ENCODE measurements at regions not wholly inside any gene's neighbourhood (a gene's known extent, or its start where the extent isn't known, plus 50 kb on each side); places are given as distances from the start of the nearest gene placed in this dataset.

DNA sequence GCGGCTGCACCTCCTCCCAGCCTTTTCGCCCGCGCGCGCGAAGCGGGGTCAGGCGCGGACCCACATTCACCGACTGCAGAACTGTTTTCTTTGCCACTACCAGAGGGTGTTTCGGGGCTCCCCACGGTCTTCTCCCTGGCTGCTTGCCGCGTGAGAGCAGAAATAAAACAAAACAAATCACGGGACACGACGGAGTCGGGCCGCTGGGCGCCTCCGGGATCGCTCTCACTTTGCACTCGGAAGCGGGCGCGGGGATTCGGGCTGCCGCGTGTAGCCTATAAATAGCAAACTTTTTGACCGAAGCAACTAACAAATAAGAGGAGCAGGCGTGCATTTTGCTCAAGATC lies 412.3 kb upstream of the ESRRG start:
- H4K20me1 ChIP-seq (ENCODE audit: insufficient read depth, low read length) = no peaks in the 10 kb centered on the region
- intact Hi-C loops (cut with micrococcal nuclease; ENCODE audit: unreplicated experiment) = no loop called here
- no peak overlapping the region for H2AFZ ChIP-seq (ENCODE audit: low read length)
- no peaks in the 10 kb centered on the region for H3K9me2 ChIP-seq (ENCODE audit: insufficient read depth, low read length)
- no peaks in the 10 kb centered on the region for H3K36me3 ChIP-seq (ENCODE audit: insufficient read depth, low read length)
- no peak overlapping the region for H3K4me3 ChIP-seq (ENCODE audit: low read depth, low read length, poor library complexity, severe bottlenecking)
- TF ChIP-seq CTCF (conservative IDR thresholded peaks at IDR 0.05; ENCODE audit: low read length) (no peak), EZH2phosphoT487 (IDR thresholded peaks at IDR 0.05; ENCODE audit: borderline replicate concordance, low read depth, low read length) (no peak)
- no peaks in the 10 kb centered on the region for H3K9me3 ChIP-seq (ENCODE audit: low read length)
- no peak for DNase-seq (ENCODE audit: low spot score)
- BruUV-seq (replicated peaks) = no TSS peak
- H3K4me1 ChIP-seq (ENCODE audit: insufficient read depth, low read length, poor library complexity, severe bottlenecking) = no peaks in the 10 kb centered on the region
- H3K79me2 ChIP-seq (ENCODE audit: insufficient read depth, low read depth, low read length) = no peaks in the 10 kb centered on the region
- ChIA-PET CTCF (ENCODE audit: unreplicated experiment) (no interaction called here), POLR2A (no interaction called here)
- H3K27ac ChIP-seq (ENCODE audit: low read depth, low read length, poor library complexity, severe bottlenecking) = no peak overlapping the region
- no peak overlapping the region for H3K4me2 ChIP-seq (ENCODE audit: low read length)

- intact Hi-C loops (cut with micrococcal nuclease; ENCODE audit: unreplicated experiment) = no loop called here
- H3K9me2 ChIP-seq (ENCODE audit: insufficient read depth, low read length) = no peaks in the 10 kb centered on the region
- no peak for TF ChIP-seq EZH2phosphoT487 (IDR thresholded peaks at IDR 0.05; ENCODE audit: borderline replicate concordance, low read depth, low read length)
- TF ChIP-seq CTCF (conservative IDR thresholded peaks at IDR 0.05; ENCODE audit: low read length) = no peak
- no peaks in the 10 kb centered on the region for H3K4me1 ChIP-seq (ENCODE audit: insufficient read depth, low read length, poor library complexity, severe bottlenecking)
- no peaks in the 10 kb centered on the region for H3K36me3 ChIP-seq (ENCODE audit: insufficient read depth, low read length)
- BruUV-seq (replicated peaks) = no TSS peak
- ChIA-PET CTCF (ENCODE audit: unreplicated experiment) (no interaction called here), POLR2A (no interaction called here)
- no peak overlapping the region for H3K4me2 ChIP-seq (ENCODE audit: low read length)
- H3K79me2 ChIP-seq (ENCODE audit: insufficient read depth, low read depth, low read length) = no peaks in the 10 kb centered on the region
- H3K9me3 ChIP-seq (ENCODE audit: low read length) = no peaks in the 10 kb centered on the region
- H3K27ac ChIP-seq (ENCODE audit: low read depth, low read length, poor library complexity, severe bottlenecking) = no peak overlapping the region
- no peak overlapping the region for H3K4me3 ChIP-seq (ENCODE audit: low read depth, low read length, poor library complexity, severe bottlenecking)
- H4K20me1 ChIP-seq (ENCODE audit: insufficient read depth, low read length) = no peaks in the 10 kb centered on the region
- DNase-seq (ENCODE audit: low spot score) = no peak
- no peak overlapping the region for H2AFZ ChIP-seq (ENCODE audit: low read length)
Measured at GRCh38 chr1:217134857-217135568, 411.8 kb upstream of the ESRRG start.

- no peaks in the 10 kb centered on the region for H3K9me2 ChIP-seq (ENCODE audit: insufficient read depth, low read length)
- H4K20me1 ChIP-seq (ENCODE audit: insufficient read depth, low read length) = no peaks in the 10 kb centered on the region
- intact Hi-C loops (cut with micrococcal nuclease; ENCODE audit: unreplicated experiment) = no loop called here
- H3K4me2 ChIP-seq (ENCODE audit: low read length) = no peak overlapping the region
- ChIA-PET POLR2A (no interaction called here), CTCF (ENCODE audit: unreplicated experiment) (no interaction called here)
- no peak overlapping the region for H3K27ac ChIP-seq (ENCODE audit: low read depth, low read length, poor library complexity, severe bottlenecking)
- no peak overlapping the region for H2AFZ ChIP-seq (ENCODE audit: low read length)
- no peaks in the 10 kb centered on the region for H3K9me3 ChIP-seq (ENCODE audit: low read length)
- no peaks in the 10 kb centered on the region for H3K4me1 ChIP-seq (ENCODE audit: insufficient read depth, low read length, poor library complexity, severe bottlenecking)
- no peak for TF ChIP-seq CTCF (conservative IDR thresholded peaks at IDR 0.05; ENCODE audit: low read length)
- TF ChIP-seq EZH2phosphoT487 (IDR thresholded peaks at IDR 0.05; ENCODE audit: borderline replicate concordance, low read depth, low read length) = no peak
- no peak for DNase-seq (ENCODE audit: low spot score)
- H3K36me3 ChIP-seq (ENCODE audit: insufficient read depth, low read length) = no peaks in the 10 kb centered on the region
- no peaks in the 10 kb centered on the region for H3K79me2 ChIP-seq (ENCODE audit: insufficient read depth, low read depth, low read length)
- H3K4me3 ChIP-seq (ENCODE audit: low read depth, low read length, poor library complexity, severe bottlenecking) = no peak overlapping the region
- BruUV-seq (replicated peaks) = no TSS peak
Measured at GRCh38 chr1:217133958-217134856, 411.0 kb upstream of the ESRRG start.

Measured in OCI-LY7 (cell line).